Transverse colon (tissue), 4 donors: ENCODE measurements at regions not wholly inside any gene's neighbourhood (a gene's known extent, or its start where the extent isn't known, plus 50 kb on each side); places are given as distances from the start of the nearest gene placed in this dataset.

ENCODE experiments used
- DNase-seq: peaks from one replicate; pipeline ENCODE4 v3.0.0-alpha.2; 2019
- H3K27ac ChIP-seq, 4 donors: fragments of 200-600 bp; sonication (generic); 2 replicates each; pipeline ENCODE4 v1.5.1; 2016 to 2018; ENCODE audit warnings: inconsistent platforms in 4 of 4
- H3K27me3 ChIP-seq: fragments of 200-600 bp; sonication (generic); 2 replicates; pipeline ENCODE4 v1.5.1; 2017; ENCODE audit warnings: inconsistent platforms
- H3K36me3 ChIP-seq, 4 donors: fragments of 200-600 bp; sonication (generic); 2 replicates each; pipeline ENCODE4 v1.5.1; 2017 to 2019; ENCODE audit warnings: inconsistent platforms in 4 of 4
- H3K4me1 ChIP-seq, 4 donors: fragments of 200-600 bp; sonication (generic); 2 replicates each; pipeline ENCODE4 v1.5.1; 2017 to 2020; ENCODE audit warnings: inconsistent platforms in 4 of 4
- H3K4me3 ChIP-seq, 4 donors: fragments of 200-600 bp; sonication (generic); 1 replicate in 1 of 4; 2 replicates in 3 of 4; pipeline versions ENCODE4 v1.5.1 to v1.6.1; 2017 to 2019; ENCODE audit warnings: inconsistent platforms in 4 of 4
- H3K9me3 ChIP-seq, 2 donors: fragments of 200-600 bp; sonication (generic); 2 replicates each; pipeline ENCODE4 v1.5.1; 2017 to 2019; ENCODE audit warnings: inconsistent platforms in 2 of 2
- CTCF ChIP-seq, 5 experiments: fragments of 200-600 bp in 3 of 5; fragments of 450-650 bp in 2 of 5; sonication (generic) in 3 of 5; IDR thresholded peaks; 1 replicate in 2 of 5; 2 replicates in 3 of 5; pipeline ENCODE4 v1.5.1; 2016 to 2017; ENCODE audit warnings: antibody characterized with exemption in 5 of 5, inconsistent platforms in 3 of 5, mild to moderate bottlenecking in 2 of 5, moderate library complexity in 1 of 5
- EP300 ChIP-seq: sonication (generic); formaldehyde crosslinking; IDR thresholded peaks from one replicate; pipeline ENCODE4 v1.6.1; 2017; ENCODE audit warnings: antibody characterized with exemption, low read depth
- POLR2A ChIP-seq: fragments of 450-650 bp; IDR thresholded peaks from one replicate; pipeline ENCODE4 v1.6.1; 2016; ENCODE audit warnings: antibody characterized with exemption, mild to moderate bottlenecking, moderate library complexity
- POLR2AphosphoS5 ChIP-seq, 3 donors: sonication (generic); formaldehyde crosslinking; IDR thresholded peaks; one replicate each; pipeline ENCODE4 v1.6.1; 2016; ENCODE audit warnings: antibody characterized with exemption in 3 of 3
- WGBS, 2 donors: methylation state at CpG; one replicate each; pipeline ENCODE4 v1.1.5; 2018; ENCODE audit warnings: low coverage in 1 of 2; 5-methylcytosine and 5-hydroxymethylcytosine counted together
- in situ Hi-C, 4 donors: fragments of 200-750 bp; cut with MboI; loops; one replicate each; pipeline versions ENCODE4 v1.15.0 to v1.15.1; 2017; ENCODE audit warnings: low sequenced_read_pairs in 3 of 4, low pct_ligation_motif_present in 1 of 4, low pct_unique_long_range_greater_than_20kb in 1 of 4
- intact Hi-C: fragments of 100-400 bp; cut with DNase I; formaldehyde crosslinking; loops from one replicate; pipeline ENCODE4 v1.15.1; 2023; ENCODE audit warnings: low total_unique reads

GRCh38 chr10:118926441-118926840 is 103.1 kb upstream of the NANOS1 start:
- in situ Hi-C loops, result no loop called here

GRCh38 chr10:118926903-118927302 is 102.6 kb upstream of the NANOS1 start:
- H3K9me3 ChIP-seq, result peaks cover 7 to 15% of the 10 kb centered on the region in 2 donors
- H3K27ac ChIP-seq, result no peak overlapping the region
- 84 to 100% methylated on average over 1 of the region's 1 CpG for WGBS, 2 donors
- no peak overlapping the region for H3K4me3 ChIP-seq
- H3K27me3 ChIP-seq, result no peaks in the 10 kb centered on the region
- no peaks in the 10 kb centered on the region for H3K36me3 ChIP-seq
- DNase-seq, result no peak
- in situ Hi-C loops, result no loop called here
- intact Hi-C loops, result no loop called here
- H3K4me1 ChIP-seq, result peaks cover 0 to 9% (median 0%) of the 10 kb centered on the region in 4 donors
- TF ChIP-seq POLR2A, result no peak
- TF ChIP-seq POLR2AphosphoS5 (IDR thresholded peaks at IDR 0.05), result no peak
- TF ChIP-seq EP300, result no peak
- TF ChIP-seq CTCF (IDR thresholded peaks at IDR 0.05), result no peak

More at GRCh38 chr10:118926441-118926840, 103.1 kb upstream of the NANOS1 start:
- peaks cover 3 to 11% of the 10 kb centered on the region in 2 donors for H3K9me3 ChIP-seq
- no peak overlapping the region for H3K27ac ChIP-seq
- no peak for TF ChIP-seq CTCF (IDR thresholded peaks at IDR 0.05)
- TF ChIP-seq POLR2A, result no peak
- TF ChIP-seq POLR2AphosphoS5 (IDR thresholded peaks at IDR 0.05), result no peak
- TF ChIP-seq EP300, result no peak
- WGBS, 2 donors, result 83 to 100% methylated on average over 4 to 6 of the region's 6 CpGs
- H3K4me1 ChIP-seq, result peaks cover 0 to 11% (median 0%) of the 10 kb centered on the region in 4 donors
- intact Hi-C loops, result no loop called here
- DNase-seq, result no peak
- H3K36me3 ChIP-seq, result no peaks in the 10 kb centered on the region
- no peaks in the 10 kb centered on the region for H3K27me3 ChIP-seq
- no peak overlapping the region for H3K4me3 ChIP-seq

GRCh38 chr10:118927321-118927720 is 102.2 kb upstream of the NANOS1 start:
- Histone ChIP-seq H3K4me1 (peaks cover 0 to 4% (median 0%) of the 10 kb centered on the region in 4 donors), H3K27ac (no peak overlapping the region), H3K27me3 (no peaks in the 10 kb centered on the region), H3K9me3 (peaks cover 8 to 16% of the 10 kb centered on the region in 2 donors), H3K36me3 (no peaks in the 10 kb centered on the region), H3K4me3 (no peak overlapping the region)
- TF ChIP-seq CTCF (IDR thresholded peaks at IDR 0.05) (no peak), POLR2A (no peak), EP300 (no peak), POLR2AphosphoS5 (IDR thresholded peaks at IDR 0.05) (no peak)
- 70 to 83% methylated on average over 1 to 3 of the region's 3 CpGs for WGBS, 2 donors
- no peak for DNase-seq
- intact Hi-C loops, result no loop called here
- in situ Hi-C loops, result no loop called here

- Histone ChIP-seq H3K27me3 (peaks cover 8% of the 10 kb centered on the region), H3K36me3 (no peaks in the 10 kb centered on the region), H3K4me1 (no peaks in the 10 kb centered on the region), H3K27ac (no peak overlapping the region), H3K9me3 (peaks cover 8 to 16% of the 10 kb centered on the region in 2 donors), H3K4me3 (no peak overlapping the region)
- in situ Hi-C loops (no loop called here), intact Hi-C loops (no loop called here)
- 67 to 70% methylated on average over 1 of the region's 1 CpG for WGBS, 2 donors
- no peak for DNase-seq
- TF ChIP-seq POLR2AphosphoS5 (IDR thresholded peaks at IDR 0.05), result no peak
- no peak for TF ChIP-seq POLR2A
- TF ChIP-seq CTCF (IDR thresholded peaks at IDR 0.05), result no peak
- no peak for TF ChIP-seq EP300
Measured at GRCh38 chr10:118930614-118931013, 98.9 kb upstream of the NANOS1 start.
